ENCODE measurements at regions not wholly inside any gene's neighbourhood (a gene's known extent, or its start where the extent isn't known, plus 50 kb on each side); places are given as distances from the start of the nearest gene placed in this dataset.

- TF ChIP-seq, protein P1, sequence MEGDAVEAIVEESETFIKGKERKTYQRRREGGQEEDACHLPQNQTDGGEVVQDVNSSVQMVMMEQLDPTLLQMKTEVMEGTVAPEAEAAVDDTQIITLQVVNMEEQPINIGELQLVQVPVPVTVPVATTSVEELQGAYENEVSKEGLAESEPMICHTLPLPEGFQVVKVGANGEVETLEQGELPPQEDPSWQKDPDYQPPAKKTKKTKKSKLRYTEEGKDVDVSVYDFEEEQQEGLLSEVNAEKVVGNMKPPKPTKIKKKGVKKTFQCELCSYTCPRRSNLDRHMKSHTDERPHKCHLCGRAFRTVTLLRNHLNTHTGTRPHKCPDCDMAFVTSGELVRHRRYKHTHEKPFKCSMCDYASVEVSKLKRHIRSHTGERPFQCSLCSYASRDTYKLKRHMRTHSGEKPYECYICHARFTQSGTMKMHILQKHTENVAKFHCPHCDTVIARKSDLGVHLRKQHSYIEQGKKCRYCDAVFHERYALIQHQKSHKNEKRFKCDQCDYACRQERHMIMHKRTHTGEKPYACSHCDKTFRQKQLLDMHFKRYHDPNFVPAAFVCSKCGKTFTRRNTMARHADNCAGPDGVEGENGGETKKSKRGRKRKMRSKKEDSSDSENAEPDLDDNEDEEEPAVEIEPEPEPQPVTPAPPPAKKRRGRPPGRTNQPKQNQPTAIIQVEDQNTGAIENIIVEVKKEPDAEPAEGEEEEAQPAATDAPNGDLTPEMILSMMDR (optimal IDR thresholded peaks at IDR 0.05 in 1 of 3, IDR thresholded peaks at IDR 0.05 in 1 of 3, conservative IDR thresholded peaks at IDR 0.05 in 1 of 3; ENCODE audit: extremely low read depth in 1 of 3, insufficient read depth in 2 of 3, low read length in 3 of 3), result no peak
- TF ChIP-seq EZH2 (IDR thresholded peaks at IDR 0.05; ENCODE audit: low read length), result no peak
Observed at GRCh38 chr11:129324533-129325175, 51.0 kb upstream of the BARX2 start.
